GM18861 (cell line): ENCODE measurements at regions not wholly inside any gene's neighbourhood (a gene's known extent, or its start where the extent isn't known, plus 50 kb on each side); places are given as distances from the start of the nearest gene placed in this dataset.
A peak's percentile ranks its signal among the peaks of the same experiment; 100 is the strongest.
"Not testable (repeated sequence)": the region's sequence is repeated elsewhere in the genome, so short reads cannot be mapped to it uniquely, and the experiment has no call there.

Experiments
- ATAC-seq: cut with Tn5 transposase; IDR thresholded peaks from one replicate; pipeline ENCODE4 v1.9.1; 2021; ENCODE audit not compliant: unreplicated experiment

DNA sequence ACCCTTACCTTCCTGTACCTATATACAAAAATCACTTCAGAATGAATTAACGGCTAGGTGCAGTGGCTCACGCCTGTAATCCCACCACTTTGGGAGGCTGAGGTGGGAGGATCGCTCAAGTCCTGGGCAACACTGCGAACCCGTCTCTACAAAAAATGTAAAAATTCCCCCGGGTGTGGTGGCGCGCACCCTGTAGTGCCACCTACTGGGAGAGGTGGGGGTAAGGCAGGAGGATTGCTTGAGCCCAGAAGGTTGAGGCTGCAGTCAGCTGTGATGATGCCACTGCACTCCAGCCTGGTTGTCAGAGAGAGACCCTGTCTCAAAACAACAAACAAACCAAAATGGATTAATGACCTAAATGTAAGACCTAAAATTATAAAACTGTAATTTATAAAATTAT, 307.6 kb downstream of the SPATA31A1 start:
- ATAC-seq: peak; percentile 39

DNA sequence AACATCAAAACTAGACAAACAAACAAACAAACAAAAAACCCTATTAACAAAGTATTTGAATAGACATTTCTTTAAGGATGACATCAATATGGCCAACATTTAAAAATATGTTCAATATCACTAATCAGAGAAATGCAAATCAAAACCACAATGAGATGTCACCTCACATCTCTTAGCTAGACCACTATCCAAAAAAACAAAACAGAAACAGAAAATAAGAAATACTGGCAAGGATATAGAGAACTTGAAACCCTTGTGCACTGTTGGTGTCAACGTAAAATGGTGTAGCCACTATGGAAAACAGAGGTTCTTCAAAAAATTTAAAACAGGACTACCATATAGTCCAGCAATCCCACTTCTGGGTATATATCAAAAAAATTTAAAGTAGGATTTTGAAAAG, 308.2 kb downstream of the SPATA31A1 start:
- ATAC-seq: peak; percentile 80

DNA sequence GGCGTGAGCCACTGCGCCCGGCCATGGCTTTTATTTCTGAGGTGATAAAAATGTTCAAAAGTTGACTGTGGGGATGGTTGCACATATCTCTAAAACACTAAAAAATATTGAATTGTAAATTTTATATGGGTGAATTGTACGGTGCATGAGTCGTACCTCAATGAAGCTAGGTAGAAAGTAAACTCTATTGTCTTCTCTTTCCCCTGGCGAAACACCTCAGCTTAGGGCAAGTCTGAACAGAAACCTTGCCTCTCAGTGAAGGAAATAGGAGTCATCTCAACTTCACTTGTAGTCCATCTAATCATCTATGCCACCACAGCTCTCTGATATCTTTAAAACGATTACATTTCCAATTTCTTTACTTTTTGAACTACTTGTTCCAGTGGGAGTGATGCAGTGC, 309.6 kb downstream of the SPATA31A1 start:
- ATAC-seq: not testable (repeated sequence)

DNA sequence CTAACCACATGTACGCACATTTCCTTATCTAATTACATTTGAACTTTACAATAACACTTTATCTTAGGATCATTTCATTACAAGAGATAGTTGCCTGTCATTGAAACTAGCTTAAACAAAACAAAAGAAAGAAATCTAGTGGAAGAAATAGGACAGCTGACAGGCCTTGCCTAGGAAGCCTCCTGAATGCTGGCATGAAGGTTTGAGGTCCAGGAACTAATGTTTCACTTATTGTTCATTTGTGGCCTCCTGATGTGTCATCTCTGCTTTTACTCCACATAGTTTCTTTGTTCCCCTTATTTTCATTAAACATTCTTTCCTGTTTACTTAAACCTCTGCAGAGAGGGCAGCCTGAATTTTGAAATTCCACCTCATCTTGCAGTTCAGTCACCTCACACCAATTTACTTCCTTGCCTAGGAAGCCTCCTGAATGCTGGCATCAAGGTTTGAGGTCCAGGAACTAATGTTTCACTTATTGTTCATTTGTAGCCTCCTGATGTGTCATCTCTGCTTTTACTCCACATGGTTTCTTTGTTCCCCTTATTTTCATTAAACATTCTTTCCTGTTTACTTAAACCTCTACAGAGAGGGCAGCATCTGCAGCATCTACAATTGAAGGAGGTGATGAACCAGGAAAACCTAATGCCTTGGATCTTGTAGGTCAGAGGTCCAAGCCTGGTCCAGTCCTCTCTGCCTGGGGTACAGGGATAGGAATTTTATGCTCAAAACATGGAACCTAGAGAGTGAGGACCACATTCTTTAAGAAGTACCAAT, 319.2 kb downstream of the SPATA31A1 start:
- ATAC-seq: not testable (repeated sequence)

DNA sequence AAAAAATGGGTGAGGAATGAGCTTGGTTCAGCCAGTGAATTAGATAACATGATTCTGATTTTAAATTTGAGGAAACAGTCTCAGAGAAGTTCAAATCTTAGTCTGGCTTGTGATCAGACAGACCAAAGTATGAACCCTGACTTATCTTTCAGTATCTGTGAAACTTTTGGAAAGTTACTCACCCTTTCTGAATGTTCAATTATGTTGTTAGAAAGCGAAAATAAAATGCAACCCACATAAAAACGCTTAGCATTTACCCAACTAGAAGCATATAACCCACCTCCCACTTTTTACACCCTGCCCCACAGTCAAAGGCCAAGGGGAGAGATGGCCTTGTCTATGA, 319.7 kb downstream of the SPATA31A1 start:
- ATAC-seq: not testable (repeated sequence)

GRCh38 chr9:39678534-39679263, 323.2 kb downstream of the SPATA31A1 start:
- not testable (repeated sequence) for ATAC-seq

- ATAC-seq: not testable (repeated sequence)
Observed at GRCh38 chr9:39680694-39681401, 325.4 kb downstream of the SPATA31A1 start.

- ATAC-seq: not testable (repeated sequence)
Observed at GRCh38 chr9:39728862-39729261, 373.4 kb downstream of the SPATA31A1 start.

DNA sequence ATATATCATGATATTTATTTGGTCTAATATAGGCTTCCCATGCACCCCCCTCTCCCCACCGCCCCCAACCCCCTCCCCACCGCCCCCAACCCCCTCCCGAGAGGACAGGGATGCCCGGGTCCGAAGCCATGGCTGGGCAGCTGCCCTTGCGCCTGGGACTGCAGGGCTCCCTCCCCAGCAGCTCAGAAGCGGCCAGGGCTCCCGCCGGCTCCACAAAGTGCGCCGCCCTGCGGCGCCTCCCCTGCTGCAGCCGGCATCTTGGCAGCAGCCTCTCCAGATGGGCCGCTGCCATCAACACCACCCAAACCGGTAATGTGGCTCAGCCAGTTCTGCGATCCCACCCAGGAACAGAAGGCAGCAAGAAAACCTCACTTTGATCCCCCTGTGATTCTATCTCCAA, 389.4 kb downstream of the SPATA31A1 start:
- not testable (repeated sequence) for ATAC-seq

DNA sequence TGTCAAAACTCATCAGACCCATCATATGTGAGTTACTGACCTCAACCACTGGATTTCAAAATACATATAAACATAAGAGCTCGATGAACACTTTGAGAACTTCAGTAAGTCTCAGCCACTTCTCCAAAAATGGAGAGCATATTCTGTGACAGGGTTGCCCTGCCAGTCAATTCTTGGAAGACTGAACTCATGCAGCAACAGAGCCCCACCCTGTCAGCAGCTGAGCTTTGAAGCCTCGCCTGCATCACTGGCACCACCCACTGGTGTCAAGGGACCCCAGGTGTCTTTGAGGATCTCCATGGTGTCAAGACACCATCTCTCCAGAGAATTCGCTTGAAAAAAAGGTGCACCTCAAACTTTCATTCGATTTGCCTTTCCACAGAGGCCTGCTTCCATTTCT, 420.1 kb downstream of the SPATA31A1 start:
- ATAC-seq: not testable (repeated sequence)

GRCh38 chr9:39791356-39791755, 435.9 kb downstream of the SPATA31A1 start:
- ATAC-seq: peak; percentile 99

GRCh38 chr9:39797935-39798334, 442.5 kb downstream of the SPATA31A1 start:
- not testable (repeated sequence) for ATAC-seq

- ATAC-seq: not testable (repeated sequence)
Observed at GRCh38 chr9:39799252-39799651, 443.8 kb downstream of the SPATA31A1 start.

DNA sequence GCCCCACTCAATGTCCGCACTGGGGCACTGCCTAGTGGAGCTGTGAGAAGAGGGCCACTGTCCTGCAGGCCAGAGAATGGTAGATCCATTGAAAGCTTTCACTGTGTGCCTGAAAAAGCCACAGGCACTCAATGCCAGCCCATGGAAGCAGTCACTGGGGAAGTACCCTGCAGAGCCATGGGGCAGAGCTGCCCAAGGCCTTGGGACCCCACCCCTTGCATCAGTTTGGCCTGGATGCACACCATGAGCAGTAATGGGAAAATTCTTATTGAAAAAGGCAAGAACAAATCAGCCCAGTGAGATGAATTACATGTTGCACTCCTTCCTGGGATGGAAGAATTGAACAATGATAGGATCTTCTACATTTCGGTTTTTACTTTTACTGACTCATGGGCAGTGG, 447.1 kb downstream of the SPATA31A1 start:
- ATAC-seq: not testable (repeated sequence)

DNA sequence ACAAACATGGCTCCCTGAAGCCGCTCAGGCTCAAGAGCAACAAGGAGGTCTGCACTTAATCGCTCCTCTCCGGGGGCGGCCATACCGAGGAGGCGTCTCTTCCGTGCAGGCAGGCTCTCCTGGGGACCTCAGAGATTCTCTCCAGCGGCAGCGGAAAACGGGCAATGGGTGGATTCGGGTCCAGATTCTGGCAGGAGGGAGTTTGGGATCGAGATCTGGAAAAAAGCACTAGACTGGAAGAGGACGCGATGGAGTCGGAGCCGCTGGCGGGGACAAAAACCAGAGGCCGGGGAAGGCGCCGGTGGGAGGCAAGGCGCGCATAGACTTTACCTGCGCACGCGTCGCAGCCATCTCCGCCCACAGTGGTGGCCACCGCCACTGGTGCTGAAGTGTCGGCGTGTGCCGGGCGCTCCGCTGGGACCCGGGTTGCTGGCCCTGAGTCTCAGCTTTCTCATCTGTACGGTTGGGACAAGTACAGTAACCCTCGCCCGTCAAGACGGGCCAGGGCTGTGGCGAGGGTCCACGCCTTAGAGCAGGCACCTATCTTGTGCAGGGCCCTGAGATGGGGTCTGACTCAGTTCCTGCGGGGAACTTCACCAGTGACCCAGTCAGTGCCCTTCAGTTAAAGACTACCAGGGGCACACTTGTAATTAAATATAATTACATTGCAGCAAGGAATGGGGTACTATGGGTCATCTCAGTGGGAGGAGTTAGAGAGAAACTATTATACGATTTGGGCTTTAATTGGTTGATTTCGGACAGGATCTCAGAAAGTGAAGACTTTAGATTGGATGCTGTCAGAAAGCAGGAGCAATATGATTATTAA, 454.1 kb downstream of the SPATA31A1 start:
- peak; percentile 93 for ATAC-seq

DNA sequence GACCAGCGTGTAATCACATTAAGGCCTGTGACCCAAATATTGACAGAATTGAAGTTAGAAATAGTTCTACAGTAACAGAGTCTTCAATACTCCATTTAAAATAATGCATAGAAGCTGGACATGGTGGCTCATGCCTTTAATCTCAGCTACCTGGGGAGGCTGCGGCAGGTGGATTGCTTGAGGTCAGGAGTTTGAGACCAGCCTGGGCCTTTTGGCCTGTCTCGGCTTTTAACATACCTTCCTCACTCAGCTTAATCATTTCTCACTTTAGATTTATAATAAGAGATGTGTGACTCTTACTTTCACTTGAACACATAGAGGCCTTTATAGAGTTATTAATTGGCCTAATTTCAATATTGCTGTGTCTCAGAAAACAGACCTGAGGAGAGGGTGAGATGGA, 454.9 kb downstream of the SPATA31A1 start:
- not testable (repeated sequence) for ATAC-seq

GRCh38 chr9:39811615-39812014, 456.1 kb downstream of the SPATA31A1 start:
- not testable (repeated sequence) for ATAC-seq

DNA sequence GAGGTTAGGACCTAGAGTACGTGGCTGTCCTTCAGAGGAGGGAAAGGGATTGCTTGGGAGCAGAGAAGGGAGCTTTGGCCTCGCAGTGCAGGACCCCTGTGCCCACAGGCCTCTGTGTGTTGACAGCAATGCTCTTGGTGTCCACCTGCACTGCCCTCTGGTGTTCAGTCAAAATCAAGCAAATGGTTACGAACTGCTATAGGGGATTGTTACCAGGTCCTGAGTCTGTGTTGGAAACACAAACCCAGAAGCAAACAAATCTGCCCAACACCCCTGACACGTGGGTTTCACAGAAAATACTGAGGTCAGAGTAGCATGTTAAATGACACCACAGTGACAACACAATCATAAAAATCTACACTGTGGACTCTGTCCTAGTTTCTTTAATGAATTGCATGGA, 473.0 kb downstream of the SPATA31A1 start:
- not testable (repeated sequence) for ATAC-seq
